B cell (primary cell): ENCODE measurements at regions not wholly inside any gene's neighbourhood (a gene's known extent, or its start where the extent isn't known, plus 50 kb on each side); places are given as distances from the start of the nearest gene placed in this dataset.

ENCODE experiments used
- CTCF ChIP-seq: fragments of 200-600 bp; IDR thresholded peaks from one replicate; pipeline ENCODE4 v1.8.0; 2022; ENCODE audit warnings: antibody characterized with exemption, mild to moderate bottlenecking
- EZH2 ChIP-seq: IDR thresholded peaks from 2 replicates; pipeline ENCODE4 v1.6.1; 2012; ENCODE audit warnings: borderline replicate concordance, low read depth, mild to moderate bottlenecking, moderate library complexity, low read length; ENCODE audit not compliant: insufficient read depth, poor library complexity, severe bottlenecking

GRCh38 chr15:27598251-27599009 lies 500.7 kb downstream of the OCA2 start:
- TF ChIP-seq CTCF (no peak), EZH2 (no peak)
